DND-41 (cell line): ENCODE measurements at regions not wholly inside any gene's neighbourhood (a gene's known extent, or its start where the extent isn't known, plus 50 kb on each side); places are given as distances from the start of the nearest gene placed in this dataset.

Experiments
- ATAC-seq: fragments of 200-7000 bp; cut with Tn5 transposase; 3 replicates; pipeline ENCODE4 v1.9.1; 2021; ENCODE audit warnings: low read depth; ENCODE audit not compliant: insufficient read depth
- DNase-seq: peaks from one replicate; pipeline ENCODE4 v3.0.0-alpha.2; 2020
- H2AFZ ChIP-seq: 2 replicates; pipeline ENCODE4 v1.6.0; 2012; ENCODE audit warnings: low read depth, low read length
- H3K27ac ChIP-seq: 2 replicates; pipeline ENCODE4 v1.5.1; 2012; ENCODE audit warnings: low read length, inconsistent platforms
- H3K27me3 ChIP-seq: fragments of 200-600 bp; sonication (generic); 2 replicates; pipeline ENCODE4 v1.6.0; 2012; ENCODE audit warnings: low read length, mild to moderate bottlenecking, inconsistent platforms; ENCODE audit not compliant: insufficient read depth, poor library complexity
- H3K36me3 ChIP-seq: 2 replicates; pipeline ENCODE4 v1.5.1; 2012; ENCODE audit warnings: low read length, inconsistent platforms; ENCODE audit not compliant: insufficient read depth
- H3K4me1 ChIP-seq: 2 replicates; pipeline ENCODE4 v1.5.1; 2012; ENCODE audit warnings: mild to moderate bottlenecking, low read length; ENCODE audit not compliant: insufficient read depth
- H3K4me2 ChIP-seq: 2 replicates; pipeline ENCODE4 v1.6.0; 2012; ENCODE audit warnings: mild to moderate bottlenecking, moderate library complexity, low read length, inconsistent platforms; ENCODE audit not compliant: insufficient read depth
- H3K4me3 ChIP-seq, 2 experiments: fragments of 200-600 bp in 1 of 2; shearing (Covaris generic) in 1 of 2; 2 replicates each; pipeline ENCODE4 v1.5.1; 2012 to 2016; ENCODE audit warnings: inconsistent platforms in 2 of 2, low read length in 2 of 2, mild to moderate bottlenecking in 2 of 2, low read depth in 1 of 2, moderate library complexity in 1 of 2
- H3K79me2 ChIP-seq: 2 replicates; pipeline ENCODE4 v1.6.0; 2012; ENCODE audit warnings: low read length, inconsistent platforms; ENCODE audit not compliant: insufficient read depth
- H3K9ac ChIP-seq: 2 replicates; pipeline ENCODE4 v1.6.0; 2012; ENCODE audit warnings: low read depth, mild to moderate bottlenecking, inconsistent platforms, low read length, moderate library complexity
- H3K9me3 ChIP-seq: 2 replicates; pipeline ENCODE4 v1.5.1; 2012; ENCODE audit warnings: low read length, moderate library complexity, mild to moderate bottlenecking, inconsistent platforms; ENCODE audit not compliant: insufficient read depth, severe bottlenecking
- H4K20me1 ChIP-seq: 2 replicates; pipeline ENCODE4 v1.6.0; 2012; ENCODE audit warnings: low read length; ENCODE audit not compliant: insufficient read depth
- EZH2 ChIP-seq: IDR thresholded peaks from 3 replicates; pipeline ENCODE4 v1.6.1; 2012; ENCODE audit warnings: borderline replicate concordance, low read depth, mild to moderate bottlenecking, moderate library complexity, low read length, inconsistent platforms; ENCODE audit not compliant: severe bottlenecking
- TF ChIP-seq, protein P1 (sequence below): IDR thresholded peaks from 2 replicates; pipeline ENCODE4 v1.5.1; 2012; ENCODE audit warnings: borderline replicate concordance, low read length, moderate library complexity, mild to moderate bottlenecking; ENCODE audit not compliant: poor library complexity, severe bottlenecking; ENCODE audit errors: extremely low read depth

DNA sequence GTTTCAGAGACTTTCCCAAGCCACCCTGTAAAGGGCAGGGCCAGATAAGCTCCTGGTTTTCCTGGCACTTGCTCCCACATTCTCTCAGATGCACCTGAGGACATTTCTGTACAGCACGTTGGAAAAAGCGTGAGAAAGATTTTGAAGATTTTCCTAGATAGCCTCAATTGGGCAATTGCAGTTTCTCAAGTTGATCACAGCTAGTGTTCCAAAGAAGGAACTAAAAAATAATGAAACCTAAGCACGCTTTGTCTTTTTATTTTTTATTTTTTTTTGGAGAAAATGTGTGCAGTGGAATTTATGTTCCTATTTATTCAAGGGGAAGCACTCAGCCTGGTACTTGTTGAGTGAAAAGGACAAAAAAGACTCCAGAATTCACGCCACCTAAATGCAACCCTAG is 429.1 kb downstream of the RNF144A start:
- ATAC-seq (no peak), DNase-seq (no peak)
- Histone ChIP-seq H3K79me2 (no peaks in the 10 kb centered on the region), H3K27ac (no peak overlapping the region), H3K4me1 (no peaks in the 10 kb centered on the region), H3K4me2 (no peak overlapping the region), H3K9me3 (no peaks in the 10 kb centered on the region), H2AFZ (no peak overlapping the region), H4K20me1 (no peaks in the 10 kb centered on the region), H3K4me3 (no peak overlapping the region), H3K36me3 (no peaks in the 10 kb centered on the region), H3K27me3 (no peaks in the 10 kb centered on the region), H3K9ac (no peak overlapping the region)
- TF ChIP-seq, protein P1, sequence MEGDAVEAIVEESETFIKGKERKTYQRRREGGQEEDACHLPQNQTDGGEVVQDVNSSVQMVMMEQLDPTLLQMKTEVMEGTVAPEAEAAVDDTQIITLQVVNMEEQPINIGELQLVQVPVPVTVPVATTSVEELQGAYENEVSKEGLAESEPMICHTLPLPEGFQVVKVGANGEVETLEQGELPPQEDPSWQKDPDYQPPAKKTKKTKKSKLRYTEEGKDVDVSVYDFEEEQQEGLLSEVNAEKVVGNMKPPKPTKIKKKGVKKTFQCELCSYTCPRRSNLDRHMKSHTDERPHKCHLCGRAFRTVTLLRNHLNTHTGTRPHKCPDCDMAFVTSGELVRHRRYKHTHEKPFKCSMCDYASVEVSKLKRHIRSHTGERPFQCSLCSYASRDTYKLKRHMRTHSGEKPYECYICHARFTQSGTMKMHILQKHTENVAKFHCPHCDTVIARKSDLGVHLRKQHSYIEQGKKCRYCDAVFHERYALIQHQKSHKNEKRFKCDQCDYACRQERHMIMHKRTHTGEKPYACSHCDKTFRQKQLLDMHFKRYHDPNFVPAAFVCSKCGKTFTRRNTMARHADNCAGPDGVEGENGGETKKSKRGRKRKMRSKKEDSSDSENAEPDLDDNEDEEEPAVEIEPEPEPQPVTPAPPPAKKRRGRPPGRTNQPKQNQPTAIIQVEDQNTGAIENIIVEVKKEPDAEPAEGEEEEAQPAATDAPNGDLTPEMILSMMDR, result no peak
- TF ChIP-seq EZH2, result no peak

GRCh38 chr2:7348761-7349160 is 431.5 kb downstream of the RNF144A start:
- Histone ChIP-seq H2AFZ (no peak overlapping the region), H4K20me1 (no peaks in the 10 kb centered on the region), H3K36me3 (no peaks in the 10 kb centered on the region), H3K27ac (no peak overlapping the region), H3K27me3 (no peaks in the 10 kb centered on the region), H3K4me1 (no peaks in the 10 kb centered on the region), H3K9me3 (no peaks in the 10 kb centered on the region), H3K4me3 (no peak overlapping the region), H3K9ac (no peak overlapping the region), H3K4me2 (no peak overlapping the region), H3K79me2 (no peaks in the 10 kb centered on the region)
- TF ChIP-seq, protein P1, result no peak
- no peak for TF ChIP-seq EZH2
- DNase-seq (no peak), ATAC-seq (no peak)

GRCh38 chr2:7352191-7352590 is 435.0 kb downstream of the RNF144A start:
- no peaks in the 10 kb centered on the region for H3K36me3 ChIP-seq
- H3K27me3 ChIP-seq, result no peaks in the 10 kb centered on the region
- H3K4me2 ChIP-seq, result no peak overlapping the region
- H3K4me1 ChIP-seq, result no peaks in the 10 kb centered on the region
- no peaks in the 10 kb centered on the region for H4K20me1 ChIP-seq
- no peak overlapping the region for H3K4me3 ChIP-seq
- H3K9me3 ChIP-seq, result no peaks in the 10 kb centered on the region
- ATAC-seq (no peak), DNase-seq (no peak)
- no peak overlapping the region for H3K9ac ChIP-seq
- no peak overlapping the region for H3K27ac ChIP-seq
- H3K79me2 ChIP-seq, result no peaks in the 10 kb centered on the region
- TF ChIP-seq, protein P1, result no peak
- no peak for TF ChIP-seq EZH2
- H2AFZ ChIP-seq, result no peak overlapping the region

GRCh38 chr2:7353571-7353970 is 436.4 kb downstream of the RNF144A start:
- H3K4me1 ChIP-seq, result no peaks in the 10 kb centered on the region
- TF ChIP-seq EZH2, result no peak
- TF ChIP-seq, protein P1, result no peak
- ATAC-seq (no peak), DNase-seq (no peak)
- H3K27ac ChIP-seq, result no peak overlapping the region
- H3K79me2 ChIP-seq, result no peaks in the 10 kb centered on the region
- no peak overlapping the region for H2AFZ ChIP-seq
- H3K4me2 ChIP-seq, result no peak overlapping the region
- H3K36me3 ChIP-seq, result no peaks in the 10 kb centered on the region
- no peaks in the 10 kb centered on the region for H3K9me3 ChIP-seq
- H4K20me1 ChIP-seq, result no peaks in the 10 kb centered on the region
- no peak overlapping the region for H3K4me3 ChIP-seq
- H3K9ac ChIP-seq, result no peak overlapping the region
- no peaks in the 10 kb centered on the region for H3K27me3 ChIP-seq
